ENCODE measurements at regions not wholly inside any gene's neighbourhood (a gene's known extent, or its start where the extent isn't known, plus 50 kb on each side); places are given as distances from the start of the nearest gene placed in this dataset.

- ATAC-seq = no peak
Measured at GRCh38 chr18:40687399-40687798, 1267.6 kb upstream of the PIK3C3 start.

GRCh38 chr18:40686836-40687235 is 1268.2 kb upstream of the PIK3C3 start:
- no peak for DNase-seq
- intact Hi-C loops (cut with DNase I) = no loop called here
- TF ChIP-seq CTCF (IDR thresholded peaks at IDR 0.05) (no peak), POLR2A (IDR thresholded peaks at IDR 0.05) (no peak)
- ATAC-seq = no peak
- Histone ChIP-seq H3K9me3 (no peaks in the 10 kb centered on the region), H3K27ac (no peak overlapping the region), H3K4me3 (no peak overlapping the region), H3K27me3 (no peaks in the 10 kb centered on the region), H3K4me1 (no peaks in the 10 kb centered on the region), H3K36me3 (no peaks in the 10 kb centered on the region)
- 33% methylated on average over 3 of the region's 3 CpGs for WGBS (ENCODE audit: insufficient coverage, low coverage, low lambda C conversion rate, missing lambda C conversion rate)

More at GRCh38 chr18:40687399-40687798, 1267.6 kb upstream of the PIK3C3 start:
- Histone ChIP-seq H3K4me3 (no peak overlapping the region), H3K9me3 (no peaks in the 10 kb centered on the region), H3K27me3 (no peaks in the 10 kb centered on the region), H3K36me3 (no peaks in the 10 kb centered on the region), H3K27ac (no peak overlapping the region), H3K4me1 (no peaks in the 10 kb centered on the region)
- 67% methylated on average over 2 of the region's 2 CpGs for WGBS (ENCODE audit: insufficient coverage, low coverage, low lambda C conversion rate, missing lambda C conversion rate)
- DNase-seq = no peak
- intact Hi-C loops (cut with DNase I) = no loop called here
- TF ChIP-seq POLR2A (IDR thresholded peaks at IDR 0.05) (no peak), CTCF (IDR thresholded peaks at IDR 0.05) (no peak)

GRCh38 chr18:40685219-40685618 is 1269.8 kb upstream of the PIK3C3 start:
- WGBS (ENCODE audit: insufficient coverage, low coverage, low lambda C conversion rate, missing lambda C conversion rate) = 15% methylated on average over 2 of the region's 2 CpGs
- intact Hi-C loops (cut with DNase I) = no loop called here
- DNase-seq (no peak), ATAC-seq (no peak)
- TF ChIP-seq CTCF (IDR thresholded peaks at IDR 0.05) (no peak), POLR2A (IDR thresholded peaks at IDR 0.05) (no peak)
- Histone ChIP-seq H3K36me3 (no peaks in the 10 kb centered on the region), H3K9me3 (no peaks in the 10 kb centered on the region), H3K27me3 (no peaks in the 10 kb centered on the region), H3K4me1 (no peaks in the 10 kb centered on the region), H3K27ac (no peak overlapping the region), H3K4me3 (no peak overlapping the region)

GRCh38 chr18:40678318-40678717 is 1276.7 kb upstream of the PIK3C3 start:
- no peak for ATAC-seq
- TF ChIP-seq POLR2A (IDR thresholded peaks at IDR 0.05) = no peak
- no peak for TF ChIP-seq CTCF (IDR thresholded peaks at IDR 0.05)
- H3K4me3 ChIP-seq = no peak overlapping the region

GRCh38 chr18:40676668-40677067 is 1278.4 kb upstream of the PIK3C3 start:
- intact Hi-C loops (cut with DNase I) = no loop called here
- Histone ChIP-seq H3K4me1 (no peaks in the 10 kb centered on the region), H3K36me3 (no peaks in the 10 kb centered on the region), H3K27me3 (no peaks in the 10 kb centered on the region), H3K27ac (no peak overlapping the region), H3K9me3 (no peaks in the 10 kb centered on the region), H3K4me3 (no peak overlapping the region)
- TF ChIP-seq POLR2A (IDR thresholded peaks at IDR 0.05) (no peak), CTCF (IDR thresholded peaks at IDR 0.05) (no peak)
- no peak for ATAC-seq
- 33% methylated on average over 1 of the region's 1 CpG for whole genome bisulfite sequencing (ENCODE audit: insufficient coverage, low coverage, low lambda C conversion rate, missing lambda C conversion rate)
- no peak for DNase-seq

More at GRCh38 chr18:40678318-40678717, 1276.7 kb upstream of the PIK3C3 start:
- no peaks in the 10 kb centered on the region for H3K9me3 ChIP-seq
- no peaks in the 10 kb centered on the region for H3K36me3 ChIP-seq
- H3K4me1 ChIP-seq = no peaks in the 10 kb centered on the region
- H3K27ac ChIP-seq = no peak overlapping the region
- H3K27me3 ChIP-seq = no peaks in the 10 kb centered on the region
- intact Hi-C loops (cut with DNase I) = no loop called here
- WGBS (ENCODE audit: insufficient coverage, low coverage, low lambda C conversion rate, missing lambda C conversion rate) = 80% methylated on average over 2 of the region's 2 CpGs
- no peak for DNase-seq
